GM21619 (cell line): ENCODE measurements at regions not wholly inside any gene's neighbourhood (a gene's known extent, or its start where the extent isn't known, plus 50 kb on each side); places are given as distances from the start of the nearest gene placed in this dataset.

Source experiments
- ATAC-seq: cut with Tn5 transposase; IDR thresholded peaks from one replicate; pipeline ENCODE4 v1.9.1; 2021; ENCODE audit not compliant: unreplicated experiment

DNA sequence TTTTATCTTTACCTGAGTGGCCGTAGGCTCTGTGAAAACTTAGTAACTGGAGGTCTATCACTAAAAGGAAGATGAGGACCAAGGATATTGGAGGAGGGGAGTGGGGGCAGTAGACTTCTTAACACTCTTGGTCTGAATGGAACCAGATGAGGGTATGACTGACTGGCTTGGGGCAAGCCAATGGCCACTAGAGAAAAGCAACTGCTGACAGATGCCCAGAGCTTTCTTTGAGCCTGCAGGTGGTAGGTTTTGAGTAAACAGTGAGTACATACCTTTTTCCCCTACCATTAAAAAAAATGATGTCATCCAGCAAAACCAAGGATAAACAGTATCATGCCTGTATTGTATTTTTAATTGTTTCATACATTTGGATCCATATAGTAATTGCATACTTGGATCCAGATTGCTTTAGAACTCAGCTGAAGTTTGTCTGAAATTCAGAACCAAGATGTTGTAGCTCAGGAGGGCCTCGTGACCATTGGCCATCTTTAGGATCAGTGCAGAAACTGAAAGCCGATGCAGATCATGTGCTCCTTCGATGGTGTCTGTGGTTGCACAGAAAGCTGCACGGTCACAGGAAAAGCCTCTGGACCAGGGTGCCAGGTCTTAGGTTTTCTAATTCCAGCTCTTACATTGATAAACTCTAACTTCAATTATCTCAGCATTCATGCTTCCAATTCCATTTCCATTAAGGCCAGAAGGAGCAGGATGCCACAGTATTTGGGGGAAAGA lies 131.0 kb downstream of the PDGFRA start:
- ATAC-seq = no peak

DNA sequence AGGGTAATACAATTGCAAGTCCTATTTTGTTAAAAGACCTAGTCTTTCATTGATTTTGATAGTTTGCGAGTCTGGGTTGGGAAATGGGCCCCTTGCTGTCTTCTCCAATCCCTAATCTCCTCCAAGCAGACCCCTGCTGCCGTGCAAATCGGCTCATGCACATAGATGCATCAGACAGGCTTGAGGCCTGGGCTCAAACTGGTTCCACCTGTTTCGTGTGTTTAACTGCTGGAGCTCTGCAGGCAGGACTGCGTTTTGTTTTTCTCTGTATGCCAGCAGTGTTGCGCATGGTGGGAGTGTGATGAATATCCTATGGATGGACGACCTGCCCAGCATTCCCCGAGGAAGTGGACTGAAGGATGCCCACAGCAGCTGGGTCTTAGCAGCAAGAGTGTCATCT lies 133.9 kb downstream of the PDGFRA start:
- ATAC-seq = no peak

DNA sequence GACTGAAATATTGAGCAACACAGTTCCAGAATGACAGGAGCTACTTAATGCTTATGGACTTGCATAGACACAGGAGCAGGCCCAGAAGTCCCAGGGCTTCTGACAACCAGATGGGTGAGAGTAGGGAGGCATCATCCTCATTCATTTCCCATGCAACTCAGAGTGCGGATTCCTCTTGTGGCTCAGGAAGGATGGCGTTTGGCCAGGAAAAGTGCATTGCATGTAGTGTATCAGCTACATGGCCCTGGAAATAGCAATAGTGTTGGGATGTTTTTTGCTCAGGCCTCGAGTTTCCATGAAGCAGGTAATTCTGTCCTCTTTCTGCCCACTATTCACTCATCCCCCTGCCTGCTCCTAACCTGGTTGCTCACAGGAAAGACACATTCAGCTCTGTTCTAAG lies 136.6 kb downstream of the PDGFRA start:
- no peak for ATAC-seq

DNA sequence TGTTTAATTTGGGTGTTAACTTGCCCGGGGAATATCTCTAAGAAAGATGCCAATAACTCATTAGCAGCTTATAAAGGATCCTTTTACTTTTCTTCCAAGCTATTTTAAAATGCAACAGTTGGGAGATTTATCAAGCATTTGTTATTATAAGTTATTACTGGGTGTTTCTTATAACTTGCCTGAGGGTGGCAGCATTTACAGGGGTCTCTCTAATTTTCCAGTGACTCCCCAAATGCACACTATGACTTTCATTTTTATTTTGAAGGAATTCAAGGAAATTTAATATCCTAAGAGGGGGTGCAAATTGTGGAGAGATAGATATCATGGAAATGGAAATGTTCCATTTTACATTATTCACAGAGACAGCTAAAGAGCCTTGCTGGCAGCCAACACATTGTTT lies 138.0 kb downstream of the PDGFRA start:
- no peak for ATAC-seq

DNA sequence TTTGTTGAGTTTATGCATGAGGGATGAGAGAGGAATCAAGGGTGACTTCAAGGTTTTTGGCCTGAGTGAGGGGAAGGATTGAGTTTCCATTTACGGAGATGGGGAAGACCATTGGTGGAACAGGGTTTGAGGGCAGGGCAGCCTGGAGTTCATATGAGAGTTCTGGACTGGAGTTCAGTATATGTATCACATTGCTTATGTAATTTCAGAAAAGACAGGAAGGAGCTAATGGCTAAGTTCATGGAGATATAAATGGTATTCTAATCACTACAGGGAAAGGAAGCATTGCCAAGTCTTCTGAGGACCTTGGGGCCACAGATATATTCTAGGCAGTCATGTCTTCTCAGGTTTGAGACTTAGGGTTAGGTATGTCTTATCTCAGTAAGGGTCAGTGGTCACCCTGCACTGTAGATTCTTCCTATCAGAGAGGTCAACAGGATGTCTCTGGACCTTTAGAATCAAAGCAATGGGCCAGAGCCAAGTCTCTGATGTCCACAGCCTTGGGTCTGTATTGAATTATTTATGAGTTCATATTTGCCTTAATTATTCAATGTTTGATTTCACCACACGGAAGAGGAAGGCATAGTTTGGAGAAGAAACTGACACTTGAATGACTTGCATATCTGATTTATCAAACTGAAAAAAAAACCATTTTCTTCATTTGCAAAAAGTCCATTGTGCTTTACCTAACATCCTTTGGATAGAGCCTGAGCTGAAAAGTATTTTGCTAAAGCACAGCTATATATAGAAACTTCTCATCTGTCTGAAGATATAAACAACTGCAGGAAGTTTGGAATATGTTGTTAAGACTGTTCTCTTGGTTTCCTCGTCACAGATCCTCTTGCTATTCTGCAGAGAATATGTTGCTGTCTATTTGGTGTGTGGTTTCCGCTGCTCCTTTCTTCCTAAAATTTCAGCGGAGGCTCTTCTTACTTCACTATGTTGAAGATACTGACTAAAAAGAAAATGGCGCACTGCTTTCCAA lies 139.5 kb downstream of the PDGFRA start:
- ATAC-seq = no peak

DNA sequence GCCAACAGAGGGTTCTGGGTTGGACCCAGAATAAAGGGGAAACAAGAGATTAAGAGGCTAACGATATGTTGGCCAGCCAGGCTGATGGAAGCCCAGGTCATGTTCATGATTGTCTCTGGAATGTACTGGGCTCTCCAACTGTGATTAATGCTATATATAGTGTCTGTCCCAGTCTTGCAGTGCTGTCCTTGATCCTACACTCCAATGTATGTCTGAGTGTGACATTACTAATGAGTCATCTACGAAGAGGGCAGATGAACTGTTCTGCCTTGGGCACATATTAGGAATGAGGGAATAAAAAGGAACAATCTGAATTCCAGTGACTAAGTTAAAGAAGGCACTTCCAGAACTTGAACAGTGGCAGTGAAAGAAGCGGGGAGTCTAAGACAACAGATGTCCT lies 142.1 kb downstream of the PDGFRA start:
- no peak for ATAC-seq

DNA sequence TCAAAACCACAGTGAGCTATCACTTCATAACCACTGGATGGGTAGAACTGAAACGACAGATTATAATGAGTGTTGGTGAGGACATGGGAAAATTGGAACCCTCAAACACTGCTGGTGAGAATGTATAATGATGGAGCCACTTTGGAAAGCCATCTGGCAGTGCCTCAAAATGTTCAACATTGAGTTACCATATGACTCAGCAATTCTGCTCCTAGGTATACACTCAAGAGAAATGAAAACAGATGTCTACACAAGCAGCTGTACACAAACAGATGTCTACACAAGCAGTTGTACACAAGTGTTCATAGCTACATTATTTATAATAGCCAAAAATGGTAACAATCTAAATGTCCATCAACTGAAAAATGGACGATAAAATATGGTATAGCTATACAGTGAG lies 143.9 kb downstream of the PDGFRA start:
- no peak for ATAC-seq

DNA sequence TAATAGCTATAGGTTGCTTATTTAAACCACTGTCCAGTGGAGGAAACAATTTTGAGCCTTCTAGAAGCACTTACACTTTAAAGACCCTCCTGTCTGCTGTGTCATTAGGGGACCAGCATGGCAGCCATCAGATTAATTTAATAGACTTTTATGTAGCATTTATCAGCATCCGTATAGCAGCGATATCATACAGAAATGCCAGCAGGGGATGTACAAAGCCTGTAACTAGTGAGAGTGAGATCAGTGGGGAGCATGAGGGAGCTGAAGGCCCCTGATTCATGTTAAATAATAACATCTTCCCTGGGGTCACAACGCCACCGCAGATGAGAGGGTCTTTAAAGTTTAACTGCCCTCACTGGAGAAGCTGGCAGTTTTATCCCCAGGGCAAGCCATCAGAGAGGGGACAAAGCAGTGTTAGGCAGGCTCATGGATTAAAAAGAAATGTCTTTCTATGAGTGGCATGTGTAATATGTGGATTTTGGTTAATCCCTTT lies 144.7 kb downstream of the PDGFRA start:
- no peak for ATAC-seq

DNA sequence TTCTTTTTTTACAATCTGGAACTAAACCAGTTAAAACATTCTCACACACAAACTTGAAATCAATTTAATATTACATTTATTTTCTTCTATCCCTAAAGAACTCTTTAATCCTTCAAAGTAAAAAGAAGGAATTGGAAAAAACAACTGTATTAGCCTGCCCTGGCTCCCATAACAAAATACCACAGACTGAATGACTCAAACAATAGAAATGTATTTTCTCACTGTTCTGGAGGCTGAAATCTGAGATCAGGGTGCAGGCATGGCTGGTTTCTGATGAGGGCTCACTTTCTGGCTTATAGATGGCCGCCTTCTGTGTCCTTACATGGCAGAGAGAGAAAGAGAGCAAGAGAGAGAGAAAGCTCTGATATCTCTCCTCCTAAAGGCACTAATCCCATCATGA lies 149.4 kb downstream of the PDGFRA start:
- no peak for ATAC-seq

DNA sequence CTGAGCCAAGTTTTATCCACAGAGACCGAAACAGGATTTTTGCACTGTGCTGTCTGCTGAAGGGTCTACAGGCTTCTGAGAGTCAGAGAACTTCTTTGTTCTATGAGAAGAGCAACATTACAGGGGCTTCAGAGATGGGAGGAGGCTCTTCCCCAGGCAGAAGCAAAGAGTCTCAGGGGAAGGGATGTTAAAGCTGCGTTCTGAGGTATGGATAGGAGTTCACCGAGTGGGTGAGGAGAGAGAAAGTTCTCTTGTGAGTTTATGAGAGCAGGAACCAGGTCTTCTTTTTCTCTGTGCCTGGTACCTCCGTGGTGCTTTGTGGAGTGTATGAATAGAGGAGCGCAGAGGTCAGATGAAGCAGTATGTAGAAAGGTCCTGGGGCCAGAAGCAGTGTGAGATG lies 155.1 kb downstream of the PDGFRA start:
- ATAC-seq = no peak

DNA sequence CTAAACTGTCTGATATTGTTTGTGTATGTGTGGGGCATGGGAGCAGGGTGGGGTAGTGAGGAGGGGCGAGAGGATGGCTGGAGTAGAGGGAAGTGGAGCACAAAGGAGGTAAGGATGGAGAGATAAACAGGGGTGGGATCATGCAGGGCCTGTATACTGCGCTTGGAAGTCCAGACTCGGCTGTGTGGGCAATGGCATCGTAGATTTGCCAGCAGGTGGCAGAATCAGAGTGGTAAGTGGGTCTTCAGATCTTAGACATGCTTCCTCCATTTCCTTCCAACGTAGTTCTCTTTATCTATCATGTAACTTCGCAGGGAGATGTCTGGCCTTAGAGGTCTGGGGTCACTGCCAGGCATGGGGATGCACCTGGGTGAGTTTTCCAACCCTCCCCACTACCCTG lies 155.5 kb downstream of the PDGFRA start:
- ATAC-seq = no peak

DNA sequence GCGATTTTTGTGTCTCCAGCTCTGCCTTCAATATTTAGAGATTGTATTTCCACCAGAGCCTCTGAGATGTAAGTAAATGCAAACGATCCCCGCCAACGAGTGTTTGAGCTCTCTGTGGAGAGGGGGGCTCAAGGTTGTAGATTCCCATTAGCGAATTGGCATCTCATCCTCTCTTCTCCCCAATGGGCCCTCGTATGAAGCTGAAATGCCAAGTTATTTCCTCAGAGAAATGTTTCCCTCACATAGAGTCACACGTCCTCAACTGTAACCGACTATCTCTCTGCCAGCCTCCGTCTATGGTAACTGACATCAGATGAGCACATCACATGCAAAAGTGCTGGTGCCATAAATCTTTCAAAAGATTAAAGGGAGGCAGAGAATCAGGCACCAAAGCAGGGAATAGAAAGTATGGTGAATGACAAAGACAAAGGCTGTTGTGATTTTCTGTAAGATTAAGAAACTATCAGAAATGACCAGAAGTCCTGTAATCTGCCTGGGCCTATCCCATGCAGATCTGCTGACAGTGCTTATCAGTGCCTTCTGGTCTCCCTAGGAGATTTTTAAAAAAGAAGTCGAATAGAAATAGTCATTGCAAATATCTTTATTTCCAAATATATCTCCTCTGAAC lies 157.1 kb downstream of the PDGFRA start:
- ATAC-seq = no peak

DNA sequence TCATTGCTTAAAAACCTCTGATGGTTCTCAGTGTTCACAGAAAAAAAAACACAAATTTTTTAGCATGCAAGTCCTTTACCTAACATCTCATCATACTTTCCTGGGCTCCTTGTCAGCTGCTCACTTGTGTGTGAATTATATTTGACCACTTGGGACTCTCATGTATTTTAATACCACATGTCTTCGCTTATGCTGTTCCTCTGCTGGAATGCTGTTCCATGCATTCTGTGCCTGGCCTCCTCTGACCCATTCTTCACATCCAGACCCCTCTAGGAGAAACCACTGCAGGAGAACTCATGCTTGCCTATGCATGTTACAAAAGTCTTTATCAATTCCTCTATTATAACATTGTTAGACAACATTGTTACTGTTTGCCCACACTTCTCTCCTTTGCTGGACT lies 157.6 kb downstream of the PDGFRA start:
- ATAC-seq = no peak

DNA sequence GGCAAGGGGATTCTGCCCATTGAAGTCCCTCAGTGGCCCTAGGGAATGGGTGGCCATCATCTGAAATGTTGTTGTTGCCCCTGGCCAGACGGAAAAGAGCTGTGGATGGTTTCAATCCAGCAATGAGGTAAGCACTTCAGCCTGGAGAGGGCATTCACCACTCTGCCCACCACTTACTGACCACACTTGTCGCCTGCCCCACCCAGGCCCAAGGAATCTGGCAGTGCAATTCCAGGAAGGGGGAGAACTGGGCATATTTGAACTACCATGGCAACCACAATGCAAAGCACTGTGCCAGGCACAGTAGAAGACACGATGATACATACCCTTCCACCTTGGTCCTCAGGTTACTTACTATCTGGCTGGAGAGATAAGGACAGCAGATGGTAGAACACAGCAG lies 161.6 kb downstream of the PDGFRA start:
- no peak for ATAC-seq

DNA sequence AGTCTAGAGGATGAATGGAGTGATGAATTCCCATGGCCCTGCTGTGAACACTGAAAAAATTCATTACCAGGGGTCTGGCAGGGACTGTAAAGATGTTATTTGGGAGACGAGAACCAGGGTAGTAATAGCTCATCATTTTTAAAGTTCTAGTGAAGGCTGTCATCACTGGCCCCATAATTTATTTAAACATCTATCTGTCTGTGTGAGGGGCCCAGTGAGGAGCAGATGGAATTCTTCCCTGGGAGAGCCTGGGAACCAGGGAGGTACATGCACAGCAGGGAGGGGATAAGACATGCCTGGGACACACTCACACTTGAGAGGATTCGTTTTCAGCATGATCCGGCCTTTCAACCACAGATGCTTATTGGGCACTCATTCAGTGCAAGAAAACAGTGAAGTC lies 162.0 kb downstream of the PDGFRA start:
- no peak for ATAC-seq

DNA sequence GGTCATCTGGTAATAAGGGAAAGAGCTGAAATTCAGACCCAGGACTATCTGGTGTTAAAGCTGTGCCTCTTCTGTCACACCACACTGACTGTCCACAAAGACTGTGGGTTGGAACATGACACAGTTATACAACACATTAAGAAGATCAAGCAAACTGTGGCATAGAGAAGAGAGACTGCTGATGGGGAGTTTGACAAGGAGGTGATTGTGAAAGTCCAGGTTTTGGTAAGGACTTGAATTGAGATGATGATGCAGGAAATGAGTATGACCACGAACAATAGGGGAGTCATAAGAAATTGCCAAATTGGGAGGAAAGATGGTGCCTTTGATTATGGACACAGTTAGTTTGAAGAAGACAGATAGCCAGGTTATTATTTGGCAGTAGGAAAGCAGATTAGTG lies 163.4 kb downstream of the PDGFRA start:
- no peak for ATAC-seq

DNA sequence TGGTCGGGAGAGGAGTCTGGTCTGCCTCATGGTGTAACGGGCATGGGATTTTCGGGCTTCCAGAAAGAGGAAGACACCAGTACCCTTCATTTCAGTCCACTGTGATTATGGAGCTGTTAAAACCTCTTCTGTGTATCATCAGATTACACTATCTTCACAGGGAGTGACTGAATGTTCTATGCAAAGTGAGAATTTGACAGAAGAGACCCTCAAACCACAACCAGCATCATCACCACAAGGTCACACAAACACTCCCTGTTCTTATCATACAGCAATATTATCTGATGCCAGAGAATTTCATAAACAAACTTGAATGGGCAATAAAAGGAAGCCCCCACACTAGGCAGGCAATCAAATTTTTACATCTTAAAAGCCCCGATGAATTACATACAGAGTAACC lies 164.2 kb downstream of the PDGFRA start:
- ATAC-seq = no peak

DNA sequence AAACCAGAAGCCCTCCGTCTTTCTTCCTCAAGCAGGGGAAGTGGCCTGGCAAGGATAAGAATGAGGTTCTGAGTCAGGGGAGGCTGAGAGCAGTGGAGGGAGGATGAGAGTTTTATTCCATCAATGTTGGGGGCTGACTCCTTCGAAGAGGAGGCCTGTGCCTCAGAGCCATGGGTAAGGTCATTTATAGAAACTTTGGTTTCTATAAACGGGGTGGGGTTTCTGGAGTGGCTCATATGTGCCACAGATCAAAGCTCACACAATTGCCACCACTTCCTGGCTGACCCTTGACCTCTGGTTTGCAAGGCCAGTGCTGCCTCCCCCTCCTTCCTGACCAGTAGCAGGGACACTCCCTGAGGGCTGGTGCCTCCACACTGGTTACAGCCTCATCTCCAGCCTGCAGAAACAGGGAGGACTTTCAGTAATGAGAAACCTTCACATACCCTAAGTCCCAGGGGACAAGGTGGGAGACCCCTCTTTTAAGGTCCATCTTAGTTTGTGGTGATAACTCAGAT lies 166.0 kb downstream of the PDGFRA start:
- no peak for ATAC-seq

DNA sequence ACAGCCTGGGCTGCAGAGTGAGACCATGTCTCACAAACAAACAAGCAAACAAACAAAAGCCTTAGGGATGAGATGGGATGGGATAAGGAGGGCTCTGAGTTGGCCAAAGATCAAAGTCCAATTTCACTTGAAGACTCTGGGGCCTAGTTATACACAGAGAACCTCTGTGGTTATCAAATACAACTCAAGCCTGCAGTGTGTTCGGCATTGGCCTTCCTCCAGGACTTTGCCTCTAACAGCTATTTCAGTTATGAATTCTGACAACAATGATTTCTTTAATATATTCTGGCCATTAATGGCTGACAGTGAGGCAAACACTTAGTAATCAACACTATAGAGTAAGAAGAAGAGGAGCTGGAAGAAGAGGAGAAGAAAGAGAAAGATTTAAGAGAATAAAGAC lies 171.1 kb downstream of the PDGFRA start:
- ATAC-seq = no peak

DNA sequence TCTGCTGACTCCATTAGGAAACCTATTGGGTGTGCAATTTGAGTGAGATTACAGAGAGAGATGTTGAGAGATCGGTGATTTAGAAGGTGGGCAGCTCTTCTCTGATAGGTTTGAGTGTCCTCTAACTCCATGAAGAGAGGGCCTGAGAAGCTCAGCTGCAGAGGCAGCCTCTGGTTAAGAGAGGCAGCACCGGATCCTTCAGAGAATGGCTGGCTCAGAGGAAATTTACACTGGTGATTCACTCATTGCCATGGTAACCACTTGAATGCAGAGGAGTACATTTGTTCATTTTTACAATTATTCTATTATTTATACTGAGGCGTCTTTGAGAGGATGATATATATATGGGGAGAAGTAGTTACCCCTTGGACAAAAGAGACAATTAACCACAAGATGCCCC lies 171.7 kb downstream of the PDGFRA start:
- ATAC-seq = no peak

DNA sequence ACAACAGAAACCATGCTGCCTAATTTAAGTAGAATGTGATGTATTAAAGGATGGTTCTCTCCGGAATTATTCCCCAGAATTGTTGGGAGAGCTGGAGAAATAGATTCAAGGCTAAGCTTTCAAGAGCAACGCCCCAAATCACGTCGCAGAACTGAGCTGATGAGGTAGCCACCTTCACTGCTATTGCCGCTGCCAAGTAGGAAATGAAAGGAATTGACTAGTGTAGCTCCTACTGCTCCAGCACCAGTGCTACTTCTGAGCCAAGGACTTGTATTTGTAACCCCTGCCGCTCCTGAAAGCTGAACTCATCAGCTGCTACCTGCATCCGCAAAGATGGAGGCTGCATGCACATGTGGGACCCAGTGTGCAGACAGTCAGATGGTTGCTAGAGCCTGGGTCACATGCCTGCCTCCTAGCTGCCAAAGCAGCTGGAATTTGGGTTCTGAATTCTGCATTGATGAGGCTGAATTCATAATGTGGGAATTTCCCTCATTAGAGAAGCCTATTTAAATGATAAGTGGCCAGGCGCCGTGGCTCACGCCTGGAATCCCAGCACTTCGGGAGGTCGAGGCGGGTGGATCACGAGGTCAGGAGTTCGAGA lies 173.9 kb downstream of the PDGFRA start:
- ATAC-seq = no peak
